Small intestine (tissue), 7 donors: ENCODE measurements at regions not wholly inside any gene's neighbourhood (a gene's known extent, or its start where the extent isn't known, plus 50 kb on each side); places are given as distances from the start of the nearest gene placed in this dataset.

Experiments used
- DNase-seq, 2 donors: peaks; one replicate each; pipeline versions ENCODE4 v3.0.0 to v3.0.0-alpha.2; 2013
- FAIRE-seq: peaks from 2 replicates; lab custom pipeline; 2012; peaks lifted over from hg19 to GRCh38; lab: Jason Lieb, UNC
- H3K27ac ChIP-seq, 3 donors: one replicate each; pipeline ENCODE4 v1.5.1; 2013; ENCODE audit warnings: low read length in 2 of 3, mild to moderate bottlenecking in 2 of 3, control low read depth in 1 of 3, inconsistent platforms in 1 of 3, low read depth in 1 of 3, moderate library complexity in 1 of 3
- H3K27me3 ChIP-seq, 3 donors: one replicate each; pipeline ENCODE4 v1.6.1; 2013; ENCODE audit warnings: low read length in 3 of 3, inconsistent platforms in 1 of 3; ENCODE audit not compliant: control insufficient read depth in 3 of 3, insufficient read depth in 3 of 3
- H3K36me3 ChIP-seq, 3 donors: one replicate each; pipeline ENCODE4 v1.6.1; 2013; ENCODE audit warnings: low read length in 3 of 3, inconsistent platforms in 1 of 3, low read depth in 1 of 3, mild to moderate bottlenecking in 1 of 3, moderate library complexity in 1 of 3; ENCODE audit not compliant: control insufficient read depth in 3 of 3, insufficient read depth in 2 of 3
- H3K4me1 ChIP-seq, 3 donors: one replicate each; pipeline ENCODE4 v1.6.1; 2013; ENCODE audit warnings: low read length in 2 of 3, inconsistent platforms in 1 of 3, low read depth in 1 of 3, mild to moderate bottlenecking in 1 of 3, moderate library complexity in 1 of 3; ENCODE audit not compliant: control insufficient read depth in 3 of 3, insufficient read depth in 2 of 3
- H3K4me3 ChIP-seq, 3 donors: one replicate each; pipeline ENCODE4 v1.5.1; 2013; ENCODE audit warnings: low read length in 3 of 3, control low read depth in 1 of 3, inconsistent platforms in 1 of 3, low read depth in 1 of 3, mild to moderate bottlenecking in 1 of 3, moderate library complexity in 1 of 3
- H3K9me3 ChIP-seq, 2 donors: one replicate each; pipeline ENCODE4 v1.6.1; 2013; ENCODE audit warnings: low read depth in 1 of 2, low read length in 1 of 2; ENCODE audit not compliant: control insufficient read depth in 2 of 2, insufficient read depth in 1 of 2
- WGBS, 3 donors: extraction: QIAGEN DNeasy Blood & Tissue Kit; methylation state at CpG; one replicate each; pipeline ENCODE4 v1.1.7; 2013; 5-methylcytosine and 5-hydroxymethylcytosine counted together
- donor health status: healthy with polysubstance abuse.
- donor health status: control.
- donor health status: control.
- donor health status: Bipolar disorder and iron deficiency.
- donor health status: healthy.

GRCh38 chr1:5491207-5491904 is 500.9 kb downstream of the NPHP4 start:
- H3K27ac ChIP-seq = no peak overlapping the region
- H3K4me1 ChIP-seq = no peaks in the 10 kb centered on the region
- DNase-seq (no peak), FAIRE-seq (no peak)
- no peak overlapping the region for H3K4me3 ChIP-seq
- 52 to 75% (median 64%) methylated on average over 9 of the region's 9 CpGs for WGBS, 3 donors
- H3K27me3 ChIP-seq = no peaks in the 10 kb centered on the region
- no peaks in the 10 kb centered on the region for H3K36me3 ChIP-seq
- H3K9me3 ChIP-seq = no peaks in the 10 kb centered on the region

- FAIRE-seq = no peak
- no peak for DNase-seq
- H3K4me3 ChIP-seq = no peak overlapping the region
- no peaks in the 10 kb centered on the region for H3K27me3 ChIP-seq
- no peaks in the 10 kb centered on the region for H3K4me1 ChIP-seq
- no peaks in the 10 kb centered on the region for H3K9me3 ChIP-seq
- H3K36me3 ChIP-seq = no peaks in the 10 kb centered on the region
- 57 to 81% (median 76%) methylated on average over 12 of the region's 12 CpGs for WGBS, 3 donors
- H3K27ac ChIP-seq = no peak overlapping the region
Observed at GRCh38 chr1:5490635-5491034, 501.6 kb downstream of the NPHP4 start.

DNA sequence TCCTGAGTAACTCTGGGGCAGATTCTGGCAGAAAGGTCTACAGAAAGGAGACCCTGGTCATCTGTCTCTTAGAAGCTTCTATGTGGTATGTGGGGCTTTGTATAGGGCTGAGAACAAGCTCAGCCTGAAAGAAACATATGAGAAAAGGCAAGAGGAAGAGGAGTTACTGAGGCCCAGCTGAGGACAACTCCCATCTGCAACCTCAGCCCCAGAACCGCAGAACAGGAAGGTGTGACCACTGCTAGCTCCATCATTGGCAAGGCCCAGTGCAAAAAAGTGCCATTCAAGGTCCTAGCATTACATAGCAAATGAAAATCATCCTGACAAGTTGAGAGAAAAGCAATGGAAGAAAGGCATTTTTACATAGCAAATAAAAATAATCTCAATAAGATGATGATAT is 503.8 kb downstream of the NPHP4 start:
- FAIRE-seq = no peak
- DNase-seq = no peak

DNA sequence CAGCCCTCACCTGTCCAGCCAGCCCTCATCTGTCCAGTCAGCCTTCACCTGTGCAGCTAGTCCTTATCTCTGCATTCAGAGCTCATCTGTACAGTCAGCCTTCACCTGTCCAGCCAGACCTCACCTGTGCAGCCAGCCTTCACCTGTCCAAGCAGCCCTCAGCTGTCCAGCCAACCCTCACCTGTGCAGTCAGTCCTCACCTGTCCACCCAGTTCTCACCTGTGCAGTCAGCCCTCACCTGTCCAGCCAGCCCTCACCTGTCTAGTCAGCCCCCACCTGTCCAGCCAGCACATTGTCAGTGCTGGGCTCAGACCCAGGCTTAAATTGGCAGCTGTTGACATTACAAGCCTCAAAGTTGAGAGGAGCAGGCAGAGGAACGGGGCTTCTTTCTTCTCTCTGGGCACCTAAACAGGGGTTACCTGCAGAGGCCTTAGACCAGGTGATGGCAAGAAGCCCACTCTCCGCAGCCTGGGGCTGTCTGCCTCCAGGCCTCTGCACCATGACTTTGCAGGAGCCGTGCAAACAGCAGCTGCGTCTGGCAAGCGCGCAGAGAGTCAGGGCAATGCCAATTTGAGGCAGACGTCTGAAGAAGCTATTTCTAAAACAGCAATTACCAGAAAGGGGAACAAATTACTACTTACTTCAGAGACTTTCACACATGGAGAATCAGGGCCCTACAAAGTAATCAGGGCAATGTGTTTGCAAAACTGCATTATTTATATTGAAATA is 506.1 kb downstream of the NPHP4 start:
- WGBS, 3 donors = 78 to 89% (median 83%) methylated on average over 7 of the region's 7 CpGs
- no peaks in the 10 kb centered on the region for H3K9me3 ChIP-seq
- no peak overlapping the region for H3K27ac ChIP-seq
- DNase-seq = no peak
- no peak for FAIRE-seq
- H3K36me3 ChIP-seq = no peaks in the 10 kb centered on the region
- H3K27me3 ChIP-seq = peaks cover 0 to 2% (median 0%) of the 10 kb centered on the region in 3 donors
- H3K4me1 ChIP-seq = no peaks in the 10 kb centered on the region
- no peak overlapping the region for H3K4me3 ChIP-seq

More for the DNA sequence above, 503.8 kb downstream of the NPHP4 start:
- no peaks in the 10 kb centered on the region for H3K9me3 ChIP-seq
- WGBS, 3 donors = 67 to 86% (median 79%) methylated on average over 1 of the region's 1 CpG
- no peaks in the 10 kb centered on the region for H3K27me3 ChIP-seq
- H3K4me1 ChIP-seq = no peaks in the 10 kb centered on the region
- no peak overlapping the region for H3K4me3 ChIP-seq
- no peaks in the 10 kb centered on the region for H3K36me3 ChIP-seq
- no peak overlapping the region for H3K27ac ChIP-seq

GRCh38 chr1:5485436-5485835 is 506.8 kb downstream of the NPHP4 start:
- WGBS, 3 donors = 59 to 76% (median 61%) methylated on average over 2 of the region's 2 CpGs
- Histone ChIP-seq H3K4me1 (no peaks in the 10 kb centered on the region), H3K36me3 (no peaks in the 10 kb centered on the region), H3K27ac (no peak overlapping the region), H3K9me3 (no peaks in the 10 kb centered on the region), H3K4me3 (no peak overlapping the region), H3K27me3 (peaks cover 0 to 2% (median 0%) of the 10 kb centered on the region in 3 donors)
- FAIRE-seq (no peak), DNase-seq (no peak)

- Histone ChIP-seq H3K36me3 (no peaks in the 10 kb centered on the region), H3K4me1 (no peaks in the 10 kb centered on the region), H3K9me3 (no peaks in the 10 kb centered on the region), H3K4me3 (no peak overlapping the region), H3K27ac (no peak overlapping the region), H3K27me3 (peaks cover 0 to 2% (median 0%) of the 10 kb centered on the region in 3 donors)
- FAIRE-seq (no peak), DNase-seq (no peak)
- 62 to 71% (median 68%) methylated on average over 15 of the region's 15 CpGs for WGBS, 3 donors
Observed at GRCh38 chr1:5484451-5485165, 507.6 kb downstream of the NPHP4 start.

DNA sequence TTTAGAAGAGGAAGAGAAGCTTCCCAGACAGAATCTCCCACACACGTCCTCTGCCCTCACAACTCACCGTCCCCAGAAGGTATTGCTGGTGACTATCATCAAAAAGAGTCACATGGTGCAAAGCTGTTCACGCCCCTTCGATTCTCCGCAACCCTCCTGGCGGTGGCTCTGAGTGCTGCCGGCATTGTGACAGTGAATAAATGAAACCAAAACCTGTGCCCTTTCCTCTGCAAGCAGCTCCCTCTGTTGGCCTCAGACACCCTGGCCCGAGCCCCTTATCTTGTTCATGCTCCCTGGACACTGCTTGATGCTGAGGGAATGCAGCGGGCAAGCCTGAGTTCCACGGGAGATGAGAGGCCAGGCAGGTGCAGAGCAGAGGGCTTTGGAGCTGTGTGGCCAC is 510.3 kb downstream of the NPHP4 start:
- peaks cover 0 to 2% (median 0%) of the 10 kb centered on the region in 3 donors for H3K27me3 ChIP-seq
- 16 to 33% (median 29%) methylated on average over 10 of the region's 10 CpGs for WGBS, 3 donors
- H3K4me1 ChIP-seq = no peaks in the 10 kb centered on the region
- H3K27ac ChIP-seq = no peak overlapping the region
- H3K4me3 ChIP-seq = no peak overlapping the region
- H3K9me3 ChIP-seq = no peaks in the 10 kb centered on the region
- no peak for FAIRE-seq
- DNase-seq = peak in 1 of 2 donors; percentile 7
- H3K36me3 ChIP-seq = no peaks in the 10 kb centered on the region

- Histone ChIP-seq H3K27ac (no peak overlapping the region), H3K4me1 (no peaks in the 10 kb centered on the region), H3K27me3 (peaks cover 0 to 2% (median 0%) of the 10 kb centered on the region in 3 donors), H3K9me3 (no peaks in the 10 kb centered on the region), H3K4me3 (no peak overlapping the region), H3K36me3 (no peaks in the 10 kb centered on the region)
- DNase-seq (no peak), FAIRE-seq (no peak)
- 82 to 90% (median 87%) methylated on average over 10 of the region's 10 CpGs for WGBS, 3 donors
Observed at GRCh38 chr1:5480906-5481305, 511.3 kb downstream of the NPHP4 start.
